NT2/D1 (cell line): ENCODE measurements at regions not wholly inside any gene's neighbourhood (a gene's known extent, or its start where the extent isn't known, plus 50 kb on each side); places are given as distances from the start of the nearest gene placed in this dataset.
"Not testable (repeated sequence)": the region's sequence is repeated elsewhere in the genome, so short reads cannot be mapped to it uniquely, and the experiment has no call there.

Experiments
- DNase-seq: peaks from one replicate; pipeline ENCODE4 v3.0.0-alpha.2; 2011; ENCODE audit warnings: low read depth, low spot score
- H3K27me3 ChIP-seq: 2 replicates; pipeline ENCODE4 v1.6.0; 2011; ENCODE audit warnings: mild to moderate bottlenecking; ENCODE audit not compliant: insufficient read length, insufficient read depth
- H3K36me3 ChIP-seq: 2 replicates; pipeline ENCODE4 v1.6.1; 2011; ENCODE audit warnings: mild to moderate bottlenecking, low read length, mixed read lengths; ENCODE audit not compliant: insufficient read depth, insufficient read length
- H3K4me1 ChIP-seq: 2 replicates; pipeline ENCODE4 v1.5.1; 2011; ENCODE audit not compliant: insufficient read depth, insufficient read length
- H3K4me3 ChIP-seq: 2 replicates; pipeline ENCODE4 v1.5.1; 2011; ENCODE audit warnings: low read depth; ENCODE audit not compliant: insufficient read length
- H3K9ac ChIP-seq: 2 replicates; pipeline ENCODE4 v1.6.0; 2011; ENCODE audit warnings: low read depth; ENCODE audit not compliant: insufficient read length
- H3K9me3 ChIP-seq: 2 replicates; pipeline ENCODE4 v1.5.1; 2011; ENCODE audit warnings: mild to moderate bottlenecking, low read length; ENCODE audit not compliant: insufficient read depth
- SUZ12 ChIP-seq: IDR thresholded peaks from 2 replicates; pipeline ENCODE4 v1.6.1; 2011; ENCODE audit not compliant: insufficient read length, insufficient read depth; ENCODE audit errors: extremely low read depth
- YY1 ChIP-seq: IDR thresholded peaks from 2 replicates; pipeline ENCODE4 v1.6.1; 2011; ENCODE audit not compliant: insufficient read length, insufficient read depth
- ZNF274 ChIP-seq: IDR thresholded peaks from 2 replicates; pipeline ENCODE4 v1.6.1; 2011; ENCODE audit warnings: mild to moderate bottlenecking, low read depth, low read length

DNA sequence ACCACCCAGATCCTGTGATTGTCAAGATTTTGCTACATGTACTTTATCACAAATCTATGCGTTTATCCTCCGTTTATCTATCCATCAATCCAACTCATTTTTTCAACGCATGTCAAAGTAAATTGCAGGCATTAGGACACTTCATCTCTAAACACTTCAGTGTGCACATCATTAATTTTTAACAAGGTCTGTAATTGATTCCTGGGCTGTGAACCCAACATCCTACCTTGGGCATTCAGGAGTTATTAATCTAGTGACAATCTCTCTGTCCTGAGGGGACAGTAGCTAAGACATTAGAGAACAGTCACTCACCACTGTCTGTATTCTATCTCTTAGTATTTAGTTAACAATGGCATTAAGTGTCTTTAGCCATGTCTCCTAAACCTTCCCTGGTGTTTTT is 264.7 kb downstream of the SOX9 start:
- DNase-seq: no peak
- H3K36me3 ChIP-seq: no peaks in the 10 kb centered on the region
- H3K4me1 ChIP-seq: peaks cover 17% of the 10 kb centered on the region
- H3K4me3 ChIP-seq: no peak overlapping the region
- H3K9ac ChIP-seq: no peak overlapping the region
- H3K27me3 ChIP-seq: no peaks in the 10 kb centered on the region
- TF ChIP-seq ZNF274: no peak
- TF ChIP-seq YY1: no peak
- no peak for TF ChIP-seq SUZ12
- H3K9me3 ChIP-seq: no peaks in the 10 kb centered on the region

DNA sequence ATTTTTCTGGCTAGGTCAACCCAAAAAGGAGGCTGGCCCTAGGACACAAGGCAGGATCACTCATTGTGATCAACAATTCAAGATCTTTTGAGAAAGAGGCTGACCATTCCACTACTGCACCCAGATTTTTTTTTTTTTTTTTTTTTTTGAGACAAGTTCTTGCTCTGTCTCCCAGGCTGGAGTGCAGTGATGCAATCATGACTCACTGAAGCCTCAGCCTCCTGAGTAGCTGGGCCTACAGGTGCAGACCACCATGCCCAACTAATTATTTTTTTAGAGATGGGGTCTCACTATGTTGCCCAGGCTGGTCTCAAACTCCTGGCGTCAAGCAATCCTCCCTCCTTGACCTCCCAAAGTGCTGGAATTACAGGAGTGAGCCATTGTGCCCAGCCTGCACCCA is 265.4 kb downstream of the SOX9 start:
- peaks cover 17% of the 10 kb centered on the region for H3K4me1 ChIP-seq
- not testable (repeated sequence) for DNase-seq, H3K4me3 ChIP-seq, H3K36me3 ChIP-seq, H3K9ac ChIP-seq, H3K27me3 ChIP-seq, H3K9me3 ChIP-seq

DNA sequence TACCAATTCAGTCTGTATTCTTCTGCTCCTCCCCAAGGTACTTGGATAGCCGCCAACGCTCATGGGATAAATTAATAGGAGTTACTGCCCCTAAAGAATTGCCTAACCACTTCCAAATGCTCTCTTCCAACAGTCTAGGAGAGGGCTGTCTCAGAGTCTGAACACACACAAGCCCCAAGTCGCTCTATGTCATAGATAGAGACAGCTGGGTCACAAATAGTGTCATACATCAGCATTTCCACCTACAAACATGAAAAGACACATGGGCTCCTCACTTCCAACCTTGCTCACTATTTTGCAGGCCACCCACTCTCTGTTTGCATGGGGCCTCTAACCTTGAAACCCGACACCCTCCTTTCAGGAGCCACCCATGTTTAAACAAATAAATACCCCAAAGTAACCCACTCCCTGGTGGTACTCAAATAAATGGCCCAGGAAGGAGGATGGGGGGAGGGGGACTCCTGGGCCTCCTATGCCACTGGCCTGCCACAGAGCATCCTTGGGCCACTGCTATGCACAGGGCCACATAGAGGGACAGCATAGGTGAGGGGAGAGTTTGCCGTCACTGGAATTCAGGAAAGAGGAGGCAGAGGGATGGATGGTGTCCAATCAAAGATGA is 265.9 kb downstream of the SOX9 start:
- peaks cover 14% of the 10 kb centered on the region for H3K4me1 ChIP-seq
- H3K9ac ChIP-seq: no peak overlapping the region
- no peaks in the 10 kb centered on the region for H3K27me3 ChIP-seq
- DNase-seq: no peak
- no peak overlapping the region for H3K4me3 ChIP-seq
- H3K9me3 ChIP-seq: no peaks in the 10 kb centered on the region
- no peaks in the 10 kb centered on the region for H3K36me3 ChIP-seq
- TF ChIP-seq YY1: no peak
- TF ChIP-seq ZNF274: no peak
- TF ChIP-seq SUZ12: no peak

DNA sequence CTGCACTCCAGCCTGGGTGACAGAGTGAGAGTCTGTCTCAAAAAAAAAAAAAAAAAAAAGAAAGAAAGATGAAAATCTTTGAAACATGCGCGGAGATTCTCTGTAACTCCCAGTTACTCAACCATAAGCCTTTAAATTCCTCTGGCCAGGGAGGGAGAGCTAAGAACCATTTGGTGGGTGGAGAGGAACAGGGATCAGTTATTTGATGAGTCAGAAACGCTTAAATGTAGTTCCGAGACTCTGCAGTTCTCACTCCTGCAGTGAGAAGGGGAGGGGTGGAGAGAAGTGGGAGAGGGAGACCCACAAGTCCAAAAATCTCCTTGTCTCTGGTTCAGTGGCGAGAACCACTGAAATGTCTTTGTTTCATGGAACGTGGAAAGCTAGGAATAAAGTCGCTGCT is 266.7 kb downstream of the SOX9 start:
- H3K4me1 ChIP-seq: peaks cover 11% of the 10 kb centered on the region
- H3K9ac ChIP-seq: no peak overlapping the region
- no peak overlapping the region for H3K4me3 ChIP-seq
- no peaks in the 10 kb centered on the region for H3K9me3 ChIP-seq
- H3K36me3 ChIP-seq: no peaks in the 10 kb centered on the region
- no peak for DNase-seq
- TF ChIP-seq YY1 (no peak), SUZ12 (no peak), ZNF274 (no peak)
- H3K27me3 ChIP-seq: no peaks in the 10 kb centered on the region

DNA sequence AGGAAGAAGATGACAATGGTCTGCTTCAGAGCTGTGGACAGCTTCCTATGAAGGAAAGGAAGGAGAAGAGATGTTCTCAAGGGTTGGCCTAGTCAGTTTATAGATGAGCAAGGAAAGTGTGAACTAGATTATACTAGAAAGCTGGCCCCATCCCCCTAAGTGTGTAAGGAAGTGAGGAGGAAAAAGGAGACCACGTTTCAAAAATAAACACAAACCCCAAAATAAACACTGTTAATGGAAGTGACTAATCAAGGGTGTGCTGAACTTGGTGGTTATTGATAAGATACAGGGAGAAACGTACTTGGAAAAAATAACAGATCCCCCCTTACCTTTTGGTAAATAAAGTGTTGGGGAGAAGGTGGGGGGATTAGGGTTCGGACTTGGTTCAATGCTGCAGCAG is 267.1 kb downstream of the SOX9 start:
- TF ChIP-seq ZNF274: no peak
- no peak for TF ChIP-seq SUZ12
- TF ChIP-seq YY1: no peak
- Histone ChIP-seq H3K36me3 (no peaks in the 10 kb centered on the region), H3K9me3 (no peaks in the 10 kb centered on the region), H3K4me3 (no peak overlapping the region), H3K9ac (no peak overlapping the region), H3K27me3 (no peaks in the 10 kb centered on the region), H3K4me1 (peaks cover 11% of the 10 kb centered on the region)
- no peak for DNase-seq

DNA sequence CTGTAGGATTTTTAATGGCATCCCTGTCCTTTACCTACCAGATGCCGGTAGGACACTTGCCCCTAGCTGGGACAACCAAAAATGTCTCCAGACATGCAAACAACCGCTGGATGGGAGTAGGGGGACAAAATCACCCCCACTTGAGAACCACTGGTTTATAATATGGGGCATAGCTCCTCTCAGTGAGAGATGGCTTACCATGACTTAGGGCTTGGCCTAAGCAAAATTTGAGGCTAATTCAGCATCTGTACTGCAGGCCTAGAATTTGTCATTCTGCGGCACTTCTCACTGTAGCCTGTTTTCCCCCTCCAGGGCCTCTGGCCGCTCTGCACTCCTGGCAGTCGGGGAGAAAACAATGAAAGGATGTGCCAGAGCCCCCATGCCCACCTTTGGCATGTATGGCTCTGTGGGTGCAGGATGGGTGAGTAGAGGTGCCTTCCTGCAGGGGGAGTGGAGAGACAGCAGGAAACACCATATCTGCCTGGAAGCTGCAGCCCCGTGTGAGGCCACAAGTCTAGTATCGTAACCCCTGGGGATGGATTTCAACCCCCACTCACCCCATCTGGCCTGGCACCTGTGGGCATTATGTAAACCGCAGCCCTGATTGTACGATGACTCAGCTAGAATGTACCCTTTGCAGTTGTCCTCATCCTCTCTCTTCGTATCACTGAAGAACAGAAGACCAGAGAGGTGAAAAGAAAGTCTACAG is 268.1 kb downstream of the SOX9 start:
- DNase-seq: no peak

DNA sequence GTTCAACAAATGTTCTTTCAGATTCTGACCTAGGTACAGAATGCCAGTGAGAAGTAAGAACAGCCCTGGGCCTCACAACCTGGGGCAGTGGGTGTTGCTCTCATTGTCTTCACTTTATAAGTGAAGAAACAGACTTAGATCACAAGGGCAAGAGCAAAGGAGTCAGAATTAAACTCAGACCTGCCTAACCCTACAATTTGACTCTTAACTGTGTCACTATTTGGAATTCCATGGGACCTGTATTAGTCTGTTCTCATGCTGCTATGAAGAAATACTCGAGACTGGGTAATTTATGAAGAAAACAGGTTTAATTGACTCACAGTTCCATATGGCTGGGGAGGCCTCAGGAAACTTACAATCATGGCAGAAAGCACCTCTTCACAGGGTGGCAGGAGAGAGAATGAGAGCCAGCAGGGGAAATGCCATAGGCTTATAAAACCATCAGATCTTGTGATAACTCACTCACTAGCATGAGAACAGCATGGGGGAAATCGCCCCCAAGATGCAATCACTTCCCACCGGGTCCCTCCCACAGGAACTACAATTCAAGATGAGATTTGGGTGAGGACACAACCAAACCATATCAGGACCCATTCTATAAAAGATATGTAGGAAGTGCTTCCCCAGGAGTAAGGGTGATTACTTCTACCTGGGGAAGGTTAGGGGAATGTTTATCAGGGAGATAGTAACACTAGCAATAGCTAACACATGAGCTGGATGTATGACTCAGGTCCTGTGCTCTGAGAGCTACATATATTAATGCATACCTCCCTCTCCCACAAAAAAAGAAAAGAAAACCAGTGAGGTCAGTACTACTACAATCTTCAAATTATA is 270.1 kb downstream of the SOX9 start:
- Histone ChIP-seq H3K36me3 (no peaks in the 10 kb centered on the region), H3K4me3 (no peak overlapping the region), H3K4me1 (peaks cover 9% of the 10 kb centered on the region), H3K9ac (no peak overlapping the region), H3K27me3 (no peaks in the 10 kb centered on the region), H3K9me3 (no peaks in the 10 kb centered on the region)
- DNase-seq: no peak
- TF ChIP-seq ZNF274: no peak
- no peak for TF ChIP-seq YY1
- TF ChIP-seq SUZ12: no peak

More for the DNA sequence above, 268.1 kb downstream of the SOX9 start:
- H3K27me3 ChIP-seq: no peaks in the 10 kb centered on the region
- no peak overlapping the region for H3K9ac ChIP-seq
- H3K4me3 ChIP-seq: no peak overlapping the region
- TF ChIP-seq ZNF274 (no peak), YY1 (no peak), SUZ12 (no peak)
- H3K36me3 ChIP-seq: no peaks in the 10 kb centered on the region
- H3K4me1 ChIP-seq: peaks cover 11% of the 10 kb centered on the region
- no peaks in the 10 kb centered on the region for H3K9me3 ChIP-seq
